ENCODE measurements at regions not wholly inside any gene's neighbourhood (a gene's known extent, or its start where the extent isn't known, plus 50 kb on each side); places are given as distances from the start of the nearest gene placed in this dataset.

GRCh38 chr5:168214886-168215285, 76.6 kb upstream of the WWC1 start:
- TF ChIP-seq CTCF (IDR thresholded peaks at IDR 0.05; ENCODE audit: extremely low read depth, low read depth, low read length) = no peak
- Histone ChIP-seq H3K4me2 (ENCODE audit: insufficient read depth, low read length) (no peak overlapping the region), H3K9me3 (ENCODE audit: low read depth, low read length) (no peaks in the 10 kb centered on the region), H3K79me2 (ENCODE audit: insufficient read depth, low read length) (no peaks in the 10 kb centered on the region), H2AFZ (ENCODE audit: low read length) (no peak overlapping the region), H3K27ac (ENCODE audit: low read depth, low read length) (no peak overlapping the region), H3K4me1 (ENCODE audit: insufficient read depth, low read length) (peaks cover 5% of the 10 kb centered on the region), H4K20me1 (ENCODE audit: insufficient read depth, low read length) (no peaks in the 10 kb centered on the region), H3K36me3 (ENCODE audit: insufficient read depth, low read length) (no peaks in the 10 kb centered on the region), H3K27me3 (ENCODE audit: insufficient read depth, low read length) (no peaks in the 10 kb centered on the region), H3K4me3 (ENCODE audit: insufficient read depth, low read length) (no peak overlapping the region)
- no peak for DNase-seq (ENCODE audit: insufficient read length, low spot score, missing footprints)

GRCh38 chr5:168215646-168216045, 75.8 kb upstream of the WWC1 start:
- no peak overlapping the region for H3K4me2 ChIP-seq (ENCODE audit: insufficient read depth, low read length)
- H3K27me3 ChIP-seq (ENCODE audit: insufficient read depth, low read length) = no peaks in the 10 kb centered on the region
- TF ChIP-seq CTCF (IDR thresholded peaks at IDR 0.05; ENCODE audit: extremely low read depth, low read depth, low read length) = no peak
- no peak for DNase-seq (ENCODE audit: insufficient read length, low spot score, missing footprints)
- peaks cover 5% of the 10 kb centered on the region for H3K4me1 ChIP-seq (ENCODE audit: insufficient read depth, low read length)
- no peak overlapping the region for H3K4me3 ChIP-seq (ENCODE audit: insufficient read depth, low read length)
- no peaks in the 10 kb centered on the region for H4K20me1 ChIP-seq (ENCODE audit: insufficient read depth, low read length)
- H2AFZ ChIP-seq (ENCODE audit: low read length) = no peak overlapping the region
- H3K36me3 ChIP-seq (ENCODE audit: insufficient read depth, low read length) = no peaks in the 10 kb centered on the region
- no peak overlapping the region for H3K27ac ChIP-seq (ENCODE audit: low read depth, low read length)
- no peaks in the 10 kb centered on the region for H3K79me2 ChIP-seq (ENCODE audit: insufficient read depth, low read length)
- H3K9me3 ChIP-seq (ENCODE audit: low read depth, low read length) = no peaks in the 10 kb centered on the region

GRCh38 chr5:168216989-168217388, 74.5 kb upstream of the WWC1 start:
- Histone ChIP-seq H3K36me3 (ENCODE audit: insufficient read depth, low read length) (no peaks in the 10 kb centered on the region), H3K4me1 (ENCODE audit: insufficient read depth, low read length) (peaks cover 5% of the 10 kb centered on the region), H3K9me3 (ENCODE audit: low read depth, low read length) (no peaks in the 10 kb centered on the region), H2AFZ (ENCODE audit: low read length) (no peak overlapping the region), H3K4me2 (ENCODE audit: insufficient read depth, low read length) (no peak overlapping the region), H4K20me1 (ENCODE audit: insufficient read depth, low read length) (no peaks in the 10 kb centered on the region), H3K79me2 (ENCODE audit: insufficient read depth, low read length) (no peaks in the 10 kb centered on the region), H3K27ac (ENCODE audit: low read depth, low read length) (no peak overlapping the region), H3K4me3 (ENCODE audit: insufficient read depth, low read length) (no peak overlapping the region), H3K27me3 (ENCODE audit: insufficient read depth, low read length) (no peaks in the 10 kb centered on the region)
- no peak for TF ChIP-seq CTCF (IDR thresholded peaks at IDR 0.05; ENCODE audit: extremely low read depth, low read depth, low read length)
- DNase-seq (ENCODE audit: insufficient read length, low spot score, missing footprints) = no peak

GRCh38 chr5:168217497-168217896, 73.9 kb upstream of the WWC1 start:
- Histone ChIP-seq H3K27ac (ENCODE audit: low read depth, low read length) (no peak overlapping the region), H3K4me2 (ENCODE audit: insufficient read depth, low read length) (no peak overlapping the region), H3K79me2 (ENCODE audit: insufficient read depth, low read length) (no peaks in the 10 kb centered on the region), H3K27me3 (ENCODE audit: insufficient read depth, low read length) (no peaks in the 10 kb centered on the region), H3K36me3 (ENCODE audit: insufficient read depth, low read length) (no peaks in the 10 kb centered on the region), H3K4me3 (ENCODE audit: insufficient read depth, low read length) (no peak overlapping the region), H3K9me3 (ENCODE audit: low read depth, low read length) (no peaks in the 10 kb centered on the region), H4K20me1 (ENCODE audit: insufficient read depth, low read length) (no peaks in the 10 kb centered on the region), H3K4me1 (ENCODE audit: insufficient read depth, low read length) (peaks cover 5% of the 10 kb centered on the region), H2AFZ (ENCODE audit: low read length) (no peak overlapping the region)
- TF ChIP-seq CTCF (IDR thresholded peaks at IDR 0.05; ENCODE audit: extremely low read depth, low read depth, low read length) = no peak
- DNase-seq (ENCODE audit: insufficient read length, low spot score, missing footprints) = no peak
